GM12892 (cell line): ENCODE measurements at regions not wholly inside any gene's neighbourhood (a gene's known extent, or its start where the extent isn't known, plus 50 kb on each side); places are given as distances from the start of the nearest gene placed in this dataset.

ENCODE experiments used
- POLR2A ChIP-seq: IDR thresholded peaks from 2 replicates; pipeline ENCODE4 v1.6.1; 2011; ENCODE audit warnings: low read depth, low read length, control low read depth
- POLR2AphosphoS5 ChIP-seq: IDR thresholded peaks from 2 replicates; pipeline ENCODE4 v1.6.1; 2011; ENCODE audit warnings: low read depth, low read length, control low read depth

- TF ChIP-seq POLR2A = no peak
- no peak for TF ChIP-seq POLR2AphosphoS5
Observed at GRCh38 chr16:14374451-14375131, 255.5 kb downstream of the PARN start.
